PC-9 (cell line): ENCODE measurements at regions not wholly inside any gene's neighbourhood (a gene's known extent, or its start where the extent isn't known, plus 50 kb on each side); places are given as distances from the start of the nearest gene placed in this dataset.

Experiments
- CTCF ChIP-seq: fragments of 200-600 bp; sonication (generic); conservative IDR thresholded peaks from 2 replicates; pipeline ENCODE4 v1.6.1; 2017; ENCODE audit warnings: mixed run types, antibody characterized with exemption, mild to moderate bottlenecking, moderate library complexity
- EZH2 ChIP-seq: fragments of 200-600 bp; sonication (generic); IDR thresholded peaks from 2 replicates; pipeline ENCODE4 v1.8.0; 2017; ENCODE audit warnings: antibody characterized with exemption, low read depth

DNA sequence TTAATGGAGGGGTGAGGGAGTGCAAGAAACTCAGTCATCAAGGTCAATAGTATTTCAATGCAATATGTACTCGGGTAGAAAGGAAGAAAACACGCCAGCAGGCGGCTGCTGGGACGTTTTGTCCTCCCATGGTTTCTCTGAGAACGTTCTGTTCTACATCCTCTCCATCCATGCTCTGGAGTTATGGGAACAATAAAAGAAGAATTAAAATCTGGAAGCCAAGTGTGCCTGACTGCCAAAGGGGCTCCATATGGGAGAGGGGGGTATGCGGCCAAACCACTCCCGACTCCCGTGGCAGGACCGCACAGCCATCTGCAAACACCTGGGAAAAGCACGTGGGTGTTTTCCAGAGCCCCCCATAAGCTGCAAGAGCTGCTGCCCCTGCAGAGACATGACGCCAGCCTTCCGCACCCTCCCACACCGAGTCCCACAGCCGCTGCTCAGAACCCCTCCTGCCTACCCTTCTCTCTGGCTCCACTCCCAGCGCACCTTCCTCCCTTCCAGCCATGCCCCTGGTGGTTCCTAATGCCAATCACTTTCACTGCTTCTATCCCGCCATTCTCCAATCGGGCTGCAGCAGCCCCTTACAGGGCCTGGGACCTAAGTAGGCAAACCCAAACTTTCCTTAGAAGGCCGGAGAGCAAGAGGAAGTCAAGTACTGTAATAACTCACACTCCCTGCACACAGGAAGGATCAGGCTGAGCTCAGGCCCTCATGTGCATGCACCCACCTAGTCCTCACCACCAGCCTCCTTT, 241.6 kb downstream of the SYK start:
- no peak for TF ChIP-seq CTCF
- no peak for TF ChIP-seq EZH2
